ENCODE measurements at regions not wholly inside any gene's neighbourhood (a gene's known extent, or its start where the extent isn't known, plus 50 kb on each side); places are given as distances from the start of the nearest gene placed in this dataset.

GRCh38 chr10:9992661-9993060, 1025.0 kb upstream of the CELF2 start:
- H3K27ac Mint-ChIP-seq, result no peak overlapping the region
- H3K9me3 Mint-ChIP-seq, result no peaks in the 10 kb centered on the region
- H3K4me3 Mint-ChIP-seq, result no peak overlapping the region
- no peaks in the 10 kb centered on the region for H3K27me3 Mint-ChIP-seq (ENCODE audit: low read depth, poor library complexity)
- peak; percentile 5 for DNase-seq
- no peaks in the 10 kb centered on the region for H3K36me3 Mint-ChIP-seq (ENCODE audit: low read depth)
- TF ChIP-seq, protein P1, sequence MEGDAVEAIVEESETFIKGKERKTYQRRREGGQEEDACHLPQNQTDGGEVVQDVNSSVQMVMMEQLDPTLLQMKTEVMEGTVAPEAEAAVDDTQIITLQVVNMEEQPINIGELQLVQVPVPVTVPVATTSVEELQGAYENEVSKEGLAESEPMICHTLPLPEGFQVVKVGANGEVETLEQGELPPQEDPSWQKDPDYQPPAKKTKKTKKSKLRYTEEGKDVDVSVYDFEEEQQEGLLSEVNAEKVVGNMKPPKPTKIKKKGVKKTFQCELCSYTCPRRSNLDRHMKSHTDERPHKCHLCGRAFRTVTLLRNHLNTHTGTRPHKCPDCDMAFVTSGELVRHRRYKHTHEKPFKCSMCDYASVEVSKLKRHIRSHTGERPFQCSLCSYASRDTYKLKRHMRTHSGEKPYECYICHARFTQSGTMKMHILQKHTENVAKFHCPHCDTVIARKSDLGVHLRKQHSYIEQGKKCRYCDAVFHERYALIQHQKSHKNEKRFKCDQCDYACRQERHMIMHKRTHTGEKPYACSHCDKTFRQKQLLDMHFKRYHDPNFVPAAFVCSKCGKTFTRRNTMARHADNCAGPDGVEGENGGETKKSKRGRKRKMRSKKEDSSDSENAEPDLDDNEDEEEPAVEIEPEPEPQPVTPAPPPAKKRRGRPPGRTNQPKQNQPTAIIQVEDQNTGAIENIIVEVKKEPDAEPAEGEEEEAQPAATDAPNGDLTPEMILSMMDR (IDR thresholded peaks at IDR 0.05), result no peak
- H3K4me1 Mint-ChIP-seq, result no peaks in the 10 kb centered on the region

DNA sequence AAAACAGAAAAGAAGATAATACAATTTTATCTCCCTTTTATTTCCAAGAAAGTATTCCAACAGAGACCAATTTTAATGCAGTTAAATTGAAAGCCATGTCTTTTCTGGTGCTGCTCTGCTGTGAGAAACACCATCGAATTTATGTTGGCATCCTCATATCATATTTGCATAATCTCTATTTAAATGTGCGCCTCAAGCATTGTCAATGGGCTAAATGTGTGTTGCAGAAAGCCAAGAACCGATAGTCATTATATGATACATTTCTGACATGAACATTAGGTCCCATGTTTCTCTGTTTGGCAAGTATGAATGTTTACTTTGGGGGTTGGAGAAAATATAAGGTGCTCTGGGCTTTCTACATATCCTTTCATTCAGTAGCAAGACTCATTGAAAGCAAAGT, 1023.5 kb upstream of the CELF2 start:
- H3K4me1 Mint-ChIP-seq, result no peaks in the 10 kb centered on the region
- H3K27me3 Mint-ChIP-seq (ENCODE audit: low read depth, poor library complexity), result peaks cover 3% of the 10 kb centered on the region
- no peak for DNase-seq
- H3K36me3 Mint-ChIP-seq (ENCODE audit: low read depth), result no peaks in the 10 kb centered on the region
- no peak overlapping the region for H3K4me3 Mint-ChIP-seq
- H3K9me3 Mint-ChIP-seq, result no peaks in the 10 kb centered on the region
- H3K27ac Mint-ChIP-seq, result no peak overlapping the region
- TF ChIP-seq, protein P1 (IDR thresholded peaks at IDR 0.05), result no peak

GRCh38 chr10:9999627-10000026, 1018.0 kb upstream of the CELF2 start:
- DNase-seq, result no peak
- no peak overlapping the region for H3K27ac Mint-ChIP-seq
- H3K9me3 Mint-ChIP-seq, result no peaks in the 10 kb centered on the region
- TF ChIP-seq, protein P1 (IDR thresholded peaks at IDR 0.05), result no peak
- peaks cover 6% of the 10 kb centered on the region for H3K27me3 Mint-ChIP-seq (ENCODE audit: low read depth, poor library complexity)
- H3K4me1 Mint-ChIP-seq, result no peaks in the 10 kb centered on the region
- no peak overlapping the region for H3K4me3 Mint-ChIP-seq
- H3K36me3 Mint-ChIP-seq (ENCODE audit: low read depth), result no peaks in the 10 kb centered on the region

- H3K4me3 Mint-ChIP-seq, result no peak overlapping the region
- TF ChIP-seq, protein P1 (IDR thresholded peaks at IDR 0.05), result no peak
- no peaks in the 10 kb centered on the region for H3K9me3 Mint-ChIP-seq
- peak; percentile 4 for DNase-seq
- H3K4me1 Mint-ChIP-seq, result peaks cover 5% of the 10 kb centered on the region
- H3K27me3 Mint-ChIP-seq (ENCODE audit: low read depth, poor library complexity), result no peaks in the 10 kb centered on the region
- H3K36me3 Mint-ChIP-seq (ENCODE audit: low read depth), result no peaks in the 10 kb centered on the region
- H3K27ac Mint-ChIP-seq, result no peak overlapping the region
Observed at GRCh38 chr10:10007957-10008356, 1009.7 kb upstream of the CELF2 start.

GRCh38 chr10:10010397-10010796, 1007.3 kb upstream of the CELF2 start:
- DNase-seq, result no peak
- Mint-ChIP-seq H3K36me3 (ENCODE audit: low read depth) (no peaks in the 10 kb centered on the region), H3K27me3 (ENCODE audit: low read depth, poor library complexity) (no peaks in the 10 kb centered on the region), H3K9me3 (no peaks in the 10 kb centered on the region), H3K4me3 (no peak overlapping the region), H3K4me1 (peaks cover 5% of the 10 kb centered on the region), H3K27ac (no peak overlapping the region)
- TF ChIP-seq, protein P1 (IDR thresholded peaks at IDR 0.05), result no peak

DNA sequence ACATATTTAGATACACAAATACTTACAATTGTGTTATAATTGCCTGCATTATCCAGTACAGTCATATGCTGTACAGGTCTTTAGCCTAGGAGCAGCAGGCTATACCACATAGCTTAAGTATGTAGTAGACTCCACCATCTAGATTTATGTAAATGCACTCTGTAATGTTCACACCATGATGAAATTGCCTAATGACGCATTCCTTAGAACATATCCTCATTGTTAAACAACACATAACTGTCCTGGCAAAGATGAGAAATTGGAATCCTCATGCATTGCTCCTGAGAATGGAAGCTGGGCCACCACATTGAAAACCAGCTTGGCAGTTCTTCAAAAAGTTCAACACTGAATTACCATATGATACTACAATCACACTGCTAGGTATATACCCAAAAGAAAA, 1002.8 kb upstream of the CELF2 start:
- Mint-ChIP-seq H3K27ac (no peak overlapping the region), H3K4me3 (no peak overlapping the region), H3K9me3 (peaks cover 5% of the 10 kb centered on the region), H3K27me3 (ENCODE audit: low read depth, poor library complexity) (no peaks in the 10 kb centered on the region), H3K36me3 (ENCODE audit: low read depth) (no peaks in the 10 kb centered on the region), H3K4me1 (no peaks in the 10 kb centered on the region)
- TF ChIP-seq, protein P1 (IDR thresholded peaks at IDR 0.05), result no peak
- no peak for DNase-seq

Data from nephron progenitor cell (in vitro differentiated cells).